ENCODE measurements at regions not wholly inside any gene's neighbourhood (a gene's known extent, or its start where the extent isn't known, plus 50 kb on each side); places are given as distances from the start of the nearest gene placed in this dataset.
"Not testable (repeated sequence)": the region's sequence is repeated elsewhere in the genome, so short reads cannot be mapped to it uniquely, and the experiment has no call there.

DNA sequence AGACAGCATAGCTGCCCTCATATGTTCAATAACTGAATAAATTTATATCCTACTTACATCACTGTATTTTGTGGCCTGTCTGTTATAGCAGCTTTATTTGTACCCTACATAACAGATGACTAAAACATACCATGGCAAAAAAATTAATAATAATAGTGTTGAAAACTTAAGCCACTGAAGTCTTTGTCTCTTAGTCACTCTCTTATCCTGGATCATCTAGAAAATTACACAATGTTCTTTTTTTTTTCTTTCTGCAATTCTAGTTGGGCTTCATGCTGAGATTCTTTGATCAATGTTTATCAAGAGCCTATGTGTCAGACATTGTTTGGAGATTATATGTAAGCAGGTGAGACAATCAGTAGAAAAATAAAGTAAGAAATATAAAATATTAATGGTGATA, 519.3 kb upstream of the ARPP21 start:
- TF ChIP-seq, protein P1, sequence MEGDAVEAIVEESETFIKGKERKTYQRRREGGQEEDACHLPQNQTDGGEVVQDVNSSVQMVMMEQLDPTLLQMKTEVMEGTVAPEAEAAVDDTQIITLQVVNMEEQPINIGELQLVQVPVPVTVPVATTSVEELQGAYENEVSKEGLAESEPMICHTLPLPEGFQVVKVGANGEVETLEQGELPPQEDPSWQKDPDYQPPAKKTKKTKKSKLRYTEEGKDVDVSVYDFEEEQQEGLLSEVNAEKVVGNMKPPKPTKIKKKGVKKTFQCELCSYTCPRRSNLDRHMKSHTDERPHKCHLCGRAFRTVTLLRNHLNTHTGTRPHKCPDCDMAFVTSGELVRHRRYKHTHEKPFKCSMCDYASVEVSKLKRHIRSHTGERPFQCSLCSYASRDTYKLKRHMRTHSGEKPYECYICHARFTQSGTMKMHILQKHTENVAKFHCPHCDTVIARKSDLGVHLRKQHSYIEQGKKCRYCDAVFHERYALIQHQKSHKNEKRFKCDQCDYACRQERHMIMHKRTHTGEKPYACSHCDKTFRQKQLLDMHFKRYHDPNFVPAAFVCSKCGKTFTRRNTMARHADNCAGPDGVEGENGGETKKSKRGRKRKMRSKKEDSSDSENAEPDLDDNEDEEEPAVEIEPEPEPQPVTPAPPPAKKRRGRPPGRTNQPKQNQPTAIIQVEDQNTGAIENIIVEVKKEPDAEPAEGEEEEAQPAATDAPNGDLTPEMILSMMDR (IDR thresholded peaks at IDR 0.05) = no peak
- no peak for ATAC-seq (ENCODE audit: low FRiP score)

DNA sequence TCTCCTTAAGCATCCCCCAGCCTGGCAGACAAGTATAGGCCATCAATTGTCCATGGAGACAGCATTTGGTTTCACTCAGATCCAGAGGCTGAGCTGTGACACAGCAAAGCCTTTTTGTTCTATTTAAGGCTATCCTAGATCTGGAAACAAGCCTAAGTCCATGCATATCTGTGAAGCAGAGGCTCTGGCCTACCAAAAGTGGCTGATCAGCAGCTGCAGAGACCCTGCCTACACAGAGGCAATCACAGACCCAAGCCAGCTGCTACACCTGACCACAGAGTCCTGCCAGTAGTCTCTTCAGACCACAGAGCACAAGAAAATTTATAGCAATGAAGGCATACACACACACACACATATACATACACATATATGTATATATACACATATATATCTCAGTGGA, 501.7 kb upstream of the ARPP21 start:
- TF ChIP-seq, protein P1 (IDR thresholded peaks at IDR 0.05) = no peak
- no peak for ATAC-seq (ENCODE audit: low FRiP score)
- no peak for DNase-seq (ENCODE audit: low spot score)

More for the DNA sequence above, 519.3 kb upstream of the ARPP21 start:
- no peak for DNase-seq (ENCODE audit: low spot score)

DNA sequence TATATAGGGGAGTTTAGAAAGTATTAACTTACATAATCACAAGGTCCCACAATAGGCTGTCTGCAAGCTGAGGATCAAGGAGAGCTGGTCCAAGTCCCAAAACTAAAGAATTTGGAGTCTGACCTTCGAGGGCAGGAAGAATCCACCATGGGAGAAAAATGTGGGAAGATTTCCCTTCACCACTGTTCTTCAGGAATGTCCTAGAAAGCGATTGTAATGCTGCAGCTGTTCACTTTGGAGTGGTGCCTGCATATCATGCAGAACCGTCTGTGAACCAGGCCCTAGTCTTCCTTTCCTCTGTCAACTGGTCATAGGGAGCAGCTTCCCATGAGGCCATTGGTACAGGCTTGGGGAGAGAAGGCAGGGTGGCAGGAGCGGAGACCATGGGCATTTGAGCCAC, 497.9 kb upstream of the ARPP21 start:
- no peak for DNase-seq (ENCODE audit: low spot score)
- no peak for ATAC-seq (ENCODE audit: low FRiP score)
- TF ChIP-seq, protein P1 (IDR thresholded peaks at IDR 0.05) = no peak

DNA sequence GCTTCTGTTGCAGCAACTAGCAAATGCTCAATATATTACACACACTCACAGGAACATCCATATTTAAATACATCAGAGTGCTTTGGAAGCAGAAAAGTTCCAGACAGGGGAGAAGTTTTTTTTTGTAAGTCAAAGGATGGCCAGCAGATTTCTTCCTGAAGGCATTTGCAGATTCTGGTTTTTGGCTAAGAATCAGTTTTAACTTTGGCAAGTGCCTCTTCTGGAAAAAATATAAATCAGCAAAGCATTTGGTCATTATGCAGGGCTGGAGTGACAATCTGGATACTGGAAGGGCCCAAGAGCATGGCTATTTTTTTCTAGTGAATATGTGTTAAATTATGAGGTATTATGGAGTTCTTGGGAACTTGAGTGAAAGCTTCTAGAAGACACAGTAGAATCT, 495.3 kb upstream of the ARPP21 start:
- TF ChIP-seq, protein P1 (IDR thresholded peaks at IDR 0.05) = no peak
- ATAC-seq (ENCODE audit: low FRiP score) (no peak), DNase-seq (ENCODE audit: low spot score) (no peak)

DNA sequence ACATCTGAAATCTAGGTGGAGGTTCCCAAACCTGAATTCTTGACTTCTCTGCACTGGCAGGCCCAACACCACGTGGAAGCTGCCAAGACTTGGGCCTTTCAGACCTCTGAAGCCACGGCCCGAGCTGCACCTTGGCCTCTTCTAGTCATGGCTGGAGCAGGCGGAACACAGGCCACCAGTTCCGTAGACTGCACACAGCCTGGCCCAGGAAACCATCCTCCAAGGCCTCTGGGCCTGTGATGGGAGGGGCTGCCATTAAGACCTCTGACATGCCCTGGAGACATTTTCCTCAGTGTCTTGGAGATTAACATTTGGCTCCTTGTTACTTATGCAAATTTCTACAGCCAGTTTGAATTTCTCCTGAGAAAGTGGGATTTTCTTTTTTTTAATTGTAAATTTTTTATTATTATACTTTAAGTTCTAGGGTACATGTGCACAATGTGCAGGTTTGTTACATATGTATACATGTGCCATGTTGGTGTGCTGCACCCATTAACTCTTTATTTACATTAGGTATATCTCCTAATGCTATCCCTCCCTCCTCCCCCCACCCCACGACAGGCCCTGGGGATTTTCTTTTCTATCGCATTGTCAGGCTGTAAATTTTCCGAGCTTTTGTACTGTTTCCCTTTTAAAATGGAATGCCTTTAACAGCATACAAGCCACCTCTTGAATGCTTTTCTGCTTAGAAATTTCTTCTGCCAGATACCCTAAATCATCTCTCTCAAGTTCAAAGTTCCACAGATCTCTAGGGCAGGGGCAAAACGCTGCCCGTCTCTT, 492.9 kb upstream of the ARPP21 start:
- not testable (repeated sequence) for DNase-seq (ENCODE audit: low spot score); ATAC-seq (ENCODE audit: low FRiP score)

DNA sequence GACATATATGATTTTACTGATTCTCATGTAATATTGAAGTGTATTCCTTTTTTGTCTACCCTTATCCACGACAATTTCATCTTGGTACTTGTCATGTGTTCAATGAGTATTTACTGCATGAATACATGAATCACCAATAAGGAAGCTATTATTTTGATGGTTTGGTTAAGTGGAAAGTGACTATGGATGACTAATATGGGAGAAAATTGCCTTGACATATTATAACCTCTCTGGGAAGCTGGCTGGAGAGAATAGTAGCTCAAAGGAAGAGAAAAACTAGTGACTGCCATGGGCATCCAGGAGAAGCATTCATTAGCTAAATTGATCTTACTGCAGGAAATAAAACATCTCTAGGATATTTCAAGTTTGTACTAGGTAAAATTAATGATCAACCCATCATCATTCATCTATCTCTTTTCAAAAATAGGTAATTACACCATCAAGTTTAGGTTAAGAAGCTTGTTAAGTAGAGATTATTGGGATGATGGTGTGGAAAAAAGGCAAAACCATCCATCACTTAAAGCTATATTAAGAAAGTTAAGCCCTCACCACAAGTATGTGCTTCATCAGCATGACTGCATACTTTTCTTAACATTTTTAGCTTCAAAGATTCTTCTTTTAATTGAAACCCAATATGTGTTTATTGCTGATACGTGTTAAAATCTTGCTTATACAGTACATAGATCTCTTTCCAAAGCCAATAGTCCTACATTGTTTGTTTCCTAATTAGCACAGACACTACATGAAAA, 455.2 kb upstream of the ARPP21 start:
- no peak for ATAC-seq (ENCODE audit: low FRiP score)
- TF ChIP-seq, protein P1 (IDR thresholded peaks at IDR 0.05) = no peak
- no peak for DNase-seq (ENCODE audit: low spot score)

DNA sequence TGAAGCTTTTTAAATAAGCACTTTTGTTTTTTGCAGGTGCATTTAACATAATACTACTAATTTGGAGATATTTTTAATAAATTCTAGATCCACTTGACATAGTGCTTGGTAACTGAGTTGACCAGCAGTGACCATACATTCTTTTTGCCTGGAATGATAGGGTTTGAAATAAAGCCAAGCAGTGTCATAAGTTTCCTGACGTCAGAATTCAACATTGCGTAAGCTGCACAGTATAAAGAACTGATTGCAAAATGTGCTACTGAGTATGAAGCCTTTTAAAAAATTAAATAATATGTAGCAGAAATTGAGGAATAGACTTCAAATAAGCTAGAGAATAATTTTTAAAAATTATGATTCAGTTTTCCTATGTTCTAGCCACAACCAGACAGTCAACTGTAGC, 454.6 kb upstream of the ARPP21 start:
- TF ChIP-seq, protein P1 (IDR thresholded peaks at IDR 0.05) = no peak
- no peak for DNase-seq (ENCODE audit: low spot score)
- no peak for ATAC-seq (ENCODE audit: low FRiP score)

Measured in omental fat pad (tissue), 3 donors.